Loucy (cell line): ENCODE measurements at regions not wholly inside any gene's neighbourhood (a gene's known extent, or its start where the extent isn't known, plus 50 kb on each side); places are given as distances from the start of the nearest gene placed in this dataset.

Experiments used
- CTCF ChIP-seq: fragments of 200-600 bp; sonication (generic); conservative IDR thresholded peaks from 2 replicates; pipeline ENCODE4 v1.5.1; 2014; ENCODE audit warnings: mild to moderate bottlenecking, antibody characterized with exemption, low read length
- EZH2phosphoT487 ChIP-seq: fragments of 200-600 bp; IDR thresholded peaks from 2 replicates; pipeline ENCODE4 v1.6.1; 2018; ENCODE audit warnings: antibody characterized with exemption, mild to moderate bottlenecking, moderate library complexity, borderline replicate concordance

GRCh38 chr15:61521953-61522352 lies 292.9 kb upstream of the RORA start:
- no peak for TF ChIP-seq CTCF
- TF ChIP-seq EZH2phosphoT487: no peak
